ENCODE measurements at regions not wholly inside any gene's neighbourhood (a gene's known extent, or its start where the extent isn't known, plus 50 kb on each side); places are given as distances from the start of the nearest gene placed in this dataset.
A peak's percentile ranks its signal among the peaks of the same experiment; 100 is the strongest.

GRCh38 chr12:93300611-93301021 is 77.1 kb upstream of the NUDT4 start:
- peak; percentile 93 for TF ChIP-seq GATA2 (IDR thresholded peaks at IDR 0.05; ENCODE audit: low read depth, low read length)
- peak; percentile 98 for TF ChIP-seq GATA3 (IDR thresholded peaks at IDR 0.05; ENCODE audit: low read depth, low read length)

Data from SH-SY5Y (cell line).